Pons (tissue), 1 donor: ENCODE measurements at regions not wholly inside any gene's neighbourhood (a gene's known extent, or its start where the extent isn't known, plus 50 kb on each side); places are given as distances from the start of the nearest gene placed in this dataset.
"Not testable (repeated sequence)": the region's sequence is repeated elsewhere in the genome, so short reads cannot be mapped to it uniquely, and the experiment has no call there.

Source experiments
- DNase-seq: peaks from one replicate; pipeline ENCODE4 v3.0.0-alpha.2; 2016; ENCODE audit warnings: low spot score

- no peak for DNase-seq
These were observed 168.7 kb upstream of the MSX2 start for GRCh38 chr5:174555726-174556125.

DNA sequence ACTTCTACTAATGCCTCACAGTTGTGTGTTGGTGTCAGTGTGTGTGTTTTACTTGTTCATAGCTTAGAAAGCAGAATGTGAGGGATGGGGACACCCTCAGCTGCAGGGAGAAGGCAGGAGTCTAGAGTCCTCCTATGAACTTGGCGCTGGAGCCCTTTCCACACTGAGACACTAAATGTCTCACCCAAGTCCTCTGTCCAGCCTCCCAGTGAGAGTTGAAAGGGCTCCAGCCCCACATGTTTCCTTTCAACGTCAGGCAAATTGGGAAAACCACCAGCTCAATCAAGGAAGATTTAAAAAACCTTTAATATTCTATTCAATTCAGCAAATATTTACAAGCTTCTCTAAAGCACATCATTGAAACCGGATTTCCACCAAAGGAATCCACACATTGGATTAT, 167.6 kb upstream of the MSX2 start:
- no peak for DNase-seq

DNA sequence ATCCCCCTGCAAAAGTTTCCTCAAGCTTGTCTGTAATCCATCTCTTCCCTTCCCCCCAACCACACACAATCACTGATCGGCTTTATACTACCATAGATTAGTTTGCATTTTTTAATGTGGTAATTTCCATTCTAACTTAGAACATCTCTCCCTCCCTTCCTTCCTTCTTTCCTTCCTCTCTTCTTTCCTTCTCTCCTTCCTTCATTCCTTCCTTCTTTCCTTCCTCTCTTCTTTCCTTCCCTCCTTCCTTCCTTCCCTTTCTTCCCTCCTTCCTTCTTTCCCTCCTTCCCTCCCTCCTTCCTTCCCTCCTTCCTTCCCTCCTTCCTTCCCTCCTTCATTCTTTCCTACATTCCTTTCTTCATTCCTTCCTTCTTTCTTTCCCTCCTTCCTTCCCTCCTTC, 166.2 kb upstream of the MSX2 start:
- DNase-seq, result no peak

GRCh38 chr5:174559141-174559540, 165.2 kb upstream of the MSX2 start:
- DNase-seq, result no peak

GRCh38 chr5:174559566-174560090, 164.8 kb upstream of the MSX2 start:
- no peak for DNase-seq

GRCh38 chr5:174560861-174561260, 163.5 kb upstream of the MSX2 start:
- DNase-seq, result no peak

GRCh38 chr5:174563040-174563439, 161.3 kb upstream of the MSX2 start:
- not testable (repeated sequence) for DNase-seq

- DNase-seq, result no peak
These were observed 160.5 kb upstream of the MSX2 start for GRCh38 chr5:174563899-174564298.

DNA sequence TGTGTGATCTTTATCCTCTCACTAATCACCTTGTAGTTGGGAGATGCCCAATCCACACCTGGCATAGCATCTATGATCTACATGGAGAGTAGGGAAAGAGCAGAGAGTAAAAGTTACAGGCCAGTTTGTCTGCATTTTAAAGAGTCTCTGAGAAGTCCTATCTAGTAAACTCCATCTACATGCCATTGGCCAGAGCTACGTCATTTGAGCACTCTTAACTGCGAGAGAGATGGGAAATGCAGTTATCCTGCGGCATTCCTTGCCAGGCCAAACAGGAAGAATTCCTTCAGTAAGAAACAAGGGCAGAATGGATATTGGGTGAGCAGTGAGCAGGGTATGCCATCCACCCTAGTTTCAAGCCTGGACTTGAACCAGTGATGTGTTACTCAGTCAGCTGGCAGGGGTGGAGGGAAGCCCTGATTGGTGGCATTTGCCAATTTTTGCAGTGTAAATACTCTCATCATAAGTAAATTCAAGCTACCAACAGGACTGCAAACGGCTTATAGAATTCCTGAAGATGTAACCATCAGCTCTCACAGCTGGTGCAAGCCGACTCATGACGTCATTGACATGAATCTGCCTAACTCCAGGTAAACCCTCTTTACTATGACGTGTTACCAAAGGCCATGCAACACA, 156.8 kb upstream of the MSX2 start:
- no peak for DNase-seq

DNA sequence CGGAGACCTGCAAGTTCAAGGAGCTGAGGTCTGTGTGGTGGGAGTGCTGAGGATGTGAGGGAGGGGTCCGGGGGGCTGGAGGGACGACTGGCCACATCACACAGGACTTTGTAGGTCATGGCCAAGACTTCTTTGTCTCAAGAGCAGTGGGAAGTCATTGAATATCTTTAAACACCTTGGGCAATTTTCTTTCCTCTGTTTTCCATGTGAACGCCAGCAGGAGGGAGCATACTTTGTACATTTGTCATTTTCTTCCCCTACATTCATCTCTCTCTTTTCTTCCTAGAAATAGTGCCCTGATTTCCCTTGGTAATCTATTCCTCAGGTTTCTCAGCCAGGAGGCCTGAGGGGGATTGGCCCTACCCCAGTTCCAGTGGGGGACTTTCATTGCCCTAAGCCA, 153.7 kb upstream of the MSX2 start:
- no peak for DNase-seq

GRCh38 chr5:174571662-174572397, 152.6 kb upstream of the MSX2 start:
- DNase-seq, result peak; percentile 57

DNA sequence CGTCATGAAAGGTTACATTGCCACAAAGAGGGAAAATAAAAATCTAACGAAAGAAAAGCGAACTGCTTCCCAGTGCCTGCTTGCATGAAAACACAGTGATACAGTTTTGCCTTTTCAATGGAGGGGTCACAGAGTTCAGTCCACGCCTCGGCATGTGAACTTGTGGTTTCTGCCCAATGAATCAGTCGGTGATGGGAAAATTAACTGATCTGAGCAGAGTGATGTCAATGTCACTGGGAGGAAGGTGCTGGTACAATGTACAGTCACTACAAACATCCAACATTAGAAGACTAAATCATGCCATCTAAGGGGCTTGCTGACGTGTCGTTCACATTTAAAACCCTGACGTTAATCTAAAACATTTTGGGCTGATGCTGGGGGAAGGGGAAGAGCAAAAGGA, 151.8 kb upstream of the MSX2 start:
- DNase-seq, result no peak

GRCh38 chr5:174573221-174573994, 151.0 kb upstream of the MSX2 start:
- no peak for DNase-seq

DNA sequence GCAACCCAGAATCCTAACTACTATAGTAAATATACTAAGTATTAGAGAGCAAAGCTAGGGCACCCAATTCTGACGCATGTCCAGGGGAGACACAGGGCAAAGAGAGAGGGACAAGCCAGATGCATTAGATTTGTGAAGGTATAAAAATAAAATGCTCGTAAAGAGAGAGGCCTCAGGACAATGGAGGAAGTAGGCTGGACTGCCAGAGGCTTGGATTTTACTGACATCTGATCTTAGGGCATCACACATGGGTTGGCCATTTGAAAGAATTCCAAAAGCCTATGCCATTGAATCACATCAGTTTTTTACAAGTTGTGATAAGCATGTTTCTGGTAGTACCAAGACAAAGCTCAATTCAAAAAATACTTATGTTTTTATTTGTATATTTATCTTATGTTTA, 149.3 kb upstream of the MSX2 start:
- no peak for DNase-seq

GRCh38 chr5:174576042-174576441, 148.3 kb upstream of the MSX2 start:
- DNase-seq, result no peak

- peak; percentile 42 for DNase-seq
These were observed 142.9 kb upstream of the MSX2 start for GRCh38 chr5:174581479-174581878.

DNA sequence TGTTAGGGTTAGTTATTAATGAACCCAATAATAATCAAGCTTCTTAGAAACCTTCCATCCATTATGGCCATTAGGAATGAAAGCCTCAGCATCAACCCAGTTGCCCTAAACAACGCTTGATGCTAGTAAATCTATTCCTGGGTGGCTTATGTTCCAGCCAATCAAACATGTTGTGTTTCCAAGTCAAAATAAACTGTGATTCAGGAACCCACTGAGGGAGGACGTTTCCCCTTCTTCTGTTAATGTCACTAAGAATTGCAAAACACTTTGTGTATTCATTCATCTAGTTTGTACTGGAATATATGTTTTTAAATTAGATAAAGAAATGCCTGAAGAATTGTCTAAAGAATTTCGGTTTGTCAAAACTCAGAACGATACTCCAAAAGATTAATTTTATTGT, 142.5 kb upstream of the MSX2 start:
- peak; percentile 7 for DNase-seq

DNA sequence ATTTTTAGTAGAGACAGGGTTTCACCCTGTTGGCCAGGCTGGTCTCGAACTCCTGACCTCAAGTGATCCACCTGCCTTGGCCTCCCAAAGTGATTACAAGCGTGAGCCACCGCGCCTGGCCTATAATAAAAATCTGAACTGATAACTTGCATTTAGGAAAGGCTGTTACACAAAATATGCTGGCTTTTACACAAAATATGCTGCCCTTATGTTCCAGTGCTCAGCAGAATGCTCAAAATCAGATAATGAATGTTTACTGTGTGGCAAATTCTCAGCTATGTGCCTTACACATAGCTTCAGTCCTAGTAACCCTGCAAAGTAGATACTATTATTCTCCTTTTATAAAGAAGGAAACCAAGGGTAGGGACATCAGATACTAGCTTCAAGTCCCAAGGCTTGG, 141.3 kb upstream of the MSX2 start:
- DNase-seq, result no peak

DNA sequence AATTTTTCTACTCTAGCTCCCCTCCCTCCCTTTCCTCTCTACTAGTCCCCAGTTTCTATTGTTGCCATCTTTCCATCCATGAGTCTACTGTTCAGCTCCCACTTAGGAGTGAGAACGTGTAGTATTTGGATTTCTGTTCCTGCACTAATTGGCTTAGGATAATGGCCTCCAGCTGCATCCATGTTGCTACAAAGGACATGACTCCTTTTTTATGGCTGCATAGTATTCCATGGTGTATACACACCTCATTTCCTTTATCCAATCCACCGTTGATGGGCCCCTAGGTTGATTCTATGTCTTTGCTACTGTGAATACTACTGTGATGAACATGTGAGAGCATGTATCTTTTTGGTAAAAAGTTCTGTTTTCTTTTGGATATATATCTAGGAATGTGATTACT, 138.9 kb upstream of the MSX2 start:
- no peak for DNase-seq

DNA sequence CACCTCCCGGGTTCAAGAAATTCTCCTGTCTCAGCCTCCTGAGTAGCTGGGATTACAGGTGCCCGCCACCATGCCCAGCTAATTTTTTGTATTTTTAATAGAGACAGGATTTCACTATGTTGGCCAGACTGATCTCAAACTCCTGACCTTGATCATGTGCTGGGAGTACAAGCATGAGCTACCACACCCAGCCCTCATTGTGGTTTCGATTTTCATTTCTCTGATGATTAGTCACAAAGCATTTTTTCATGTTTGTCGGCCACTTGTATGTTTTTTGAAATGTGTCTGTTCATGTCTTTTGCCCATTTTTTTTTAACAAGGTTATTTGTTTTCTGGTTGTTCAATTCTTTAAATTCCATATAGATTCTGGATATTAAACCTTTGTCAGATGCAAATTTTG, 138.2 kb upstream of the MSX2 start:
- DNase-seq, result not testable (repeated sequence)

DNA sequence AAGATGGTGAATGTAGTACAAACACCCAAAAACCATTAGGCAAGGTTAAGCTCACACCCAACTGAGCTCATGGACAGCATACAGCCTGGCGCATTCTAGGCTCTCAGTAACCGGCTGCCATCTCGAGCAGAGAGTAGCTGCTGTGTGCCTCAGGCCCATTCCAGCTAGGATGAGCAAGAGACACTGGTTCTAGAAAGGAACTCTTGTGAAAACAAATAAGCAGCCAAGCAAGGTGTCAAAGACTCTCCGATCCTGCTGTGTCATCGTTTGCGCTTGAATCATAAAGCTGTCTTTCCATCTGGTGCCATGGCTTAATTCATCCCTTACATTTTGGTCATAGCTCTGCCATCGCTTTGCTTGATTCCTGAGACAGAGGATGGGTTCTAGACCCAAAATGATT, 135.4 kb upstream of the MSX2 start:
- no peak for DNase-seq

DNA sequence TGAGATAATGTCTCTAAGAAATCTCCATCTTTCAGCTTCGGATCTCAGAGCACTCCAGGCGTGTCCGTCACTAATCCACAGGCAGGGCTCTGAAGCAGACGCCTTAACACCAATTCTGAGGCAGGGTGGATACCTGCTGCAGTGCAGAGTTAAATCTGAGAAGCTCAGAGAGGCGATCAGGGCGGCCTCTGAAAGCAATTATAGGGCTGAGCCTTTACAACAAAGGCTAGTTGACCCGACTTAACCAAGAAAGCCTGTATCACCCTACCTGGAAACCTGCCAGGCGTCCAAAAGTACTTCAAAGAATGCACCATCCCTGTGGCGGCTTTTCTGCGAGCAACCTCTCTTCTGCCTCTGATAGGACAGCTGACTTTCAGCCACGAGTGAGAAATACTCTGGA, 134.8 kb upstream of the MSX2 start:
- no peak for DNase-seq

- no peak for DNase-seq
These were observed 133.6 kb upstream of the MSX2 start for GRCh38 chr5:174590820-174591219.
